ENCODE measurements at regions not wholly inside any gene's neighbourhood (a gene's known extent, or its start where the extent isn't known, plus 50 kb on each side); places are given as distances from the start of the nearest gene placed in this dataset.

GRCh38 chr3:182116386-182116785, 404.7 kb downstream of the SOX2 start:
- TF ChIP-seq, protein P1, sequence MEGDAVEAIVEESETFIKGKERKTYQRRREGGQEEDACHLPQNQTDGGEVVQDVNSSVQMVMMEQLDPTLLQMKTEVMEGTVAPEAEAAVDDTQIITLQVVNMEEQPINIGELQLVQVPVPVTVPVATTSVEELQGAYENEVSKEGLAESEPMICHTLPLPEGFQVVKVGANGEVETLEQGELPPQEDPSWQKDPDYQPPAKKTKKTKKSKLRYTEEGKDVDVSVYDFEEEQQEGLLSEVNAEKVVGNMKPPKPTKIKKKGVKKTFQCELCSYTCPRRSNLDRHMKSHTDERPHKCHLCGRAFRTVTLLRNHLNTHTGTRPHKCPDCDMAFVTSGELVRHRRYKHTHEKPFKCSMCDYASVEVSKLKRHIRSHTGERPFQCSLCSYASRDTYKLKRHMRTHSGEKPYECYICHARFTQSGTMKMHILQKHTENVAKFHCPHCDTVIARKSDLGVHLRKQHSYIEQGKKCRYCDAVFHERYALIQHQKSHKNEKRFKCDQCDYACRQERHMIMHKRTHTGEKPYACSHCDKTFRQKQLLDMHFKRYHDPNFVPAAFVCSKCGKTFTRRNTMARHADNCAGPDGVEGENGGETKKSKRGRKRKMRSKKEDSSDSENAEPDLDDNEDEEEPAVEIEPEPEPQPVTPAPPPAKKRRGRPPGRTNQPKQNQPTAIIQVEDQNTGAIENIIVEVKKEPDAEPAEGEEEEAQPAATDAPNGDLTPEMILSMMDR (IDR thresholded peaks at IDR 0.05): no peak
- no peak for TF ChIP-seq EZH2 (IDR thresholded peaks at IDR 0.05; ENCODE audit: borderline replicate concordance, insufficient read depth, low read depth, low read length, poor library complexity, severe bottlenecking)
